Nephron (organoid): ENCODE measurements at regions not wholly inside any gene's neighbourhood (a gene's known extent, or its start where the extent isn't known, plus 50 kb on each side); places are given as distances from the start of the nearest gene placed in this dataset.

Experiments used
- H3K27ac Mint-ChIP-seq, 3 experiments: 2 replicates each; pipeline ENCODE4 v1.8.0; 2020; ENCODE audit warnings: mixed read lengths in 3 of 3, mild to moderate bottlenecking in 2 of 3, moderate library complexity in 1 of 3
- H3K27me3 Mint-ChIP-seq: 2 replicates; pipeline ENCODE4 v1.8.0; 2021; ENCODE audit warnings: low read depth, mild to moderate bottlenecking, moderate library complexity, mixed read lengths
- H3K36me3 Mint-ChIP-seq: 2 replicates; pipeline ENCODE4 v1.8.0; 2020; ENCODE audit warnings: low read depth, mixed read lengths
- H3K4me1 Mint-ChIP-seq: 2 replicates; pipeline ENCODE4 v1.8.0; 2020; ENCODE audit warnings: mixed read lengths
- H3K4me3 Mint-ChIP-seq, 3 experiments: 2 replicates each; pipeline ENCODE4 v1.8.0; 2020; ENCODE audit warnings: mild to moderate bottlenecking in 3 of 3, mixed read lengths in 3 of 3, moderate library complexity in 2 of 3
- H3K9me3 Mint-ChIP-seq: 2 replicates; pipeline ENCODE4 v1.8.0; 2020; ENCODE audit warnings: mixed read lengths
- TF ChIP-seq, protein P1 (sequence below), 3 experiments: fragments of 200-600 bp; sonication (generic); IDR thresholded peaks; one replicate each; pipeline ENCODE4 v1.5.0; 2021; ENCODE audit warnings: antibody characterized with exemption in 3 of 3; ENCODE audit not compliant: unreplicated experiment in 3 of 3

DNA sequence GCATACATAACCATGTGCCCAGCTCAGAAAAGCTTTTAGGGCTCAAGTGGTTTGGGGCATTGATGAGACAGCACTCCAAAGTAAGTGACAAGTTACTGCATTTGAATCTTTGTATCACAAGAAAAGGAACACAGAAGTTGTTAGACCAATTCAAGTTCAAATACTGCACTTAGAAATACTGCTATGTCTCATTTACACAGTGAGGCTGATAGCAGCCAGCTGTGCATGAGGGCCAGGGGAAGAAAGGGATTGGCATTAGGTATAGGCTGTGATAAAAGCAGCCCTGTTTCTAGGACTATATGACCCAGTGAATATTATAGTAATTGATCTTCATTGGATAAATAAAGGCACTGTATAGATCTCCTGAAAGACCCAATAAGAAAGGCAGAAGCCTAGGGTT is 197.8 kb upstream of the SORCS1 start:
- Mint-ChIP-seq H3K27me3 (no peaks in the 10 kb centered on the region), H3K4me3 (no peak overlapping the region), H3K4me1 (no peaks in the 10 kb centered on the region), H3K36me3 (no peaks in the 10 kb centered on the region), H3K9me3 (no peaks in the 10 kb centered on the region), H3K27ac (no peak overlapping the region)
- TF ChIP-seq, protein P1, sequence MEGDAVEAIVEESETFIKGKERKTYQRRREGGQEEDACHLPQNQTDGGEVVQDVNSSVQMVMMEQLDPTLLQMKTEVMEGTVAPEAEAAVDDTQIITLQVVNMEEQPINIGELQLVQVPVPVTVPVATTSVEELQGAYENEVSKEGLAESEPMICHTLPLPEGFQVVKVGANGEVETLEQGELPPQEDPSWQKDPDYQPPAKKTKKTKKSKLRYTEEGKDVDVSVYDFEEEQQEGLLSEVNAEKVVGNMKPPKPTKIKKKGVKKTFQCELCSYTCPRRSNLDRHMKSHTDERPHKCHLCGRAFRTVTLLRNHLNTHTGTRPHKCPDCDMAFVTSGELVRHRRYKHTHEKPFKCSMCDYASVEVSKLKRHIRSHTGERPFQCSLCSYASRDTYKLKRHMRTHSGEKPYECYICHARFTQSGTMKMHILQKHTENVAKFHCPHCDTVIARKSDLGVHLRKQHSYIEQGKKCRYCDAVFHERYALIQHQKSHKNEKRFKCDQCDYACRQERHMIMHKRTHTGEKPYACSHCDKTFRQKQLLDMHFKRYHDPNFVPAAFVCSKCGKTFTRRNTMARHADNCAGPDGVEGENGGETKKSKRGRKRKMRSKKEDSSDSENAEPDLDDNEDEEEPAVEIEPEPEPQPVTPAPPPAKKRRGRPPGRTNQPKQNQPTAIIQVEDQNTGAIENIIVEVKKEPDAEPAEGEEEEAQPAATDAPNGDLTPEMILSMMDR (IDR thresholded peaks at IDR 0.05; ENCODE audit: unreplicated experiment in 3 of 3) = no peak

DNA sequence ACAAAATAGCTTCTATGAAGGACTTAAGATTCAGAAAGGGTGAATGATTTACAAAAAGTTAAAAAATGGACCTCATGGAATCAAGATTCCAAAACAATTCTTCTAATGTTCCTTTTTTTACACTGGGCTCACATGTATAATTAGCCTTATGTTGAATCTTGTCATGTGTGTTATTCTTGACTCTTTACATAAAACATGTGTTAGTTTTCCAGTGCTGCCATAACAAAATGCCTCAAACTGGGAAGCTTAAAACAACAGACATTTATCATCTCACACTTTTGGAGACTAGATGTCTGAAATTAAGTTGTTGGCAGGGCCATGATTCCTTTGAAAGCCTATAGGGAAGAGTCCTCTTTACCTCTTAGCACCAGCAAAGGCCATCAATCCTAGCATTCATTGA is 192.5 kb upstream of the SORCS1 start:
- H3K4me3 Mint-ChIP-seq = no peak overlapping the region
- TF ChIP-seq, protein P1 (IDR thresholded peaks at IDR 0.05; ENCODE audit: unreplicated experiment in 3 of 3) = no peak
- H3K36me3 Mint-ChIP-seq = no peaks in the 10 kb centered on the region
- H3K4me1 Mint-ChIP-seq = no peaks in the 10 kb centered on the region
- no peak overlapping the region for H3K27ac Mint-ChIP-seq
- no peaks in the 10 kb centered on the region for H3K27me3 Mint-ChIP-seq
- no peaks in the 10 kb centered on the region for H3K9me3 Mint-ChIP-seq

DNA sequence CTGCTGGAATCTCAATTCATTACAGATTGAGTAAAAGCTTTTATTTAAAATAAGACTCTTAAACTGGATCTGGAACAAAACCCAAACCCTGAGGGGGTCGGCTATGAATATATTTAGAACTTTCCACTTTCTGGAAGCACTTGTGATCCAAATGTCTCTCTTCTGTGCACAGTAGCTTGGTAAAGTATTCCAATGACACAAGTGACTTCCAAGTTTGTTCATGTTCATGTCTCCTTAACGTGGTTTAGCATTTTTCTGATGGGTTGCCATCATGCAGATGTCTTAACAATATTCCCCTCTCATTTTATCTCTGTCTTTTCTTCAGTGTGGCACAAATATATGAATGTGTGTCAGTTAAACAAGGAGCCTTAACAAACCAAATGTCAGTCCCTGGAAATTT is 191.9 kb upstream of the SORCS1 start:
- no peaks in the 10 kb centered on the region for H3K36me3 Mint-ChIP-seq
- H3K4me3 Mint-ChIP-seq = no peak overlapping the region
- TF ChIP-seq, protein P1 (IDR thresholded peaks at IDR 0.05; ENCODE audit: unreplicated experiment in 3 of 3) = no peak
- H3K4me1 Mint-ChIP-seq = no peaks in the 10 kb centered on the region
- no peaks in the 10 kb centered on the region for H3K27me3 Mint-ChIP-seq
- no peak overlapping the region for H3K27ac Mint-ChIP-seq
- no peaks in the 10 kb centered on the region for H3K9me3 Mint-ChIP-seq

DNA sequence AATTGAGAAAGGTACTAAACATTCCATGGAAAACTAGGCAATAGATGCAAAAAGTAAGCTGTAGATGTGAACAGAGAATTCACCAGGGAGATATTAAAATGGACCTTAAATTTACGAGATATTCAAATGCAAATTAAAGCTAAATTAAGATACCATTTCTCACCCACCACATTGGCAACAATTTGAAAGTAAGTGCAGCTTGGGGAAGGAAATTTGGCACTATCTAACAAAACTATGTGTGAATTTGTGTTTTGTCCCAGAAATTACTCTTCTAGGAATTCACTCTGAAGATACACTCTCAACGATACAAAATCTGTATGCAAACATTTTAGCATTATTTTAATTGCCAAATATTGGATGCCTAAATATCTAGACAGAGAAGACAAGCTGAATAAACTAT is 178.2 kb upstream of the SORCS1 start:
- Mint-ChIP-seq H3K4me1 (peaks cover 5% of the 10 kb centered on the region), H3K27me3 (no peaks in the 10 kb centered on the region), H3K36me3 (no peaks in the 10 kb centered on the region), H3K4me3 (no peak overlapping the region), H3K27ac (no peak overlapping the region), H3K9me3 (peaks cover 3% of the 10 kb centered on the region)
- TF ChIP-seq, protein P1 (IDR thresholded peaks at IDR 0.05; ENCODE audit: unreplicated experiment in 3 of 3) = no peak

DNA sequence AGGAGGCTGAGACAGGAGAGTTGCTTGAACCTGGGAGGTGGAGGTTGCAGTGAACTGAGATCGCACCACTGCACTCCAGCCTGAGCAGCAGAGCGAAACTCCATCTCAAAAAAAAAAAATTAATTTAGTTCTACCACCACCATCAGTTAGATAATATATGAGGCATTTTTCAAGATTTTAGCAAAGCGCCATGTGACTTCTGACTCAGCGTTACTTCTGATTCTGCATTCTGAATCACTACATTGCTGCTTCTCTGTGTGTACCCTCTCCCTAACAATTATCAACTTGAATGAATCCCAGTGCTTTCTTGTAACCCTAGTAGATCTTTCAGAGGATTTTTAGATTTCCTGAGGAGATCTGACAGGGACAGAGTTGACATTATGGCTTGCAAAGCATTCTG is 176.8 kb upstream of the SORCS1 start:
- Mint-ChIP-seq H3K4me3 (no peak overlapping the region), H3K4me1 (peaks cover 5% of the 10 kb centered on the region), H3K9me3 (peaks cover 3% of the 10 kb centered on the region), H3K27ac (no peak overlapping the region), H3K36me3 (no peaks in the 10 kb centered on the region), H3K27me3 (no peaks in the 10 kb centered on the region)
- TF ChIP-seq, protein P1 (IDR thresholded peaks at IDR 0.05; ENCODE audit: unreplicated experiment in 3 of 3) = no peak

DNA sequence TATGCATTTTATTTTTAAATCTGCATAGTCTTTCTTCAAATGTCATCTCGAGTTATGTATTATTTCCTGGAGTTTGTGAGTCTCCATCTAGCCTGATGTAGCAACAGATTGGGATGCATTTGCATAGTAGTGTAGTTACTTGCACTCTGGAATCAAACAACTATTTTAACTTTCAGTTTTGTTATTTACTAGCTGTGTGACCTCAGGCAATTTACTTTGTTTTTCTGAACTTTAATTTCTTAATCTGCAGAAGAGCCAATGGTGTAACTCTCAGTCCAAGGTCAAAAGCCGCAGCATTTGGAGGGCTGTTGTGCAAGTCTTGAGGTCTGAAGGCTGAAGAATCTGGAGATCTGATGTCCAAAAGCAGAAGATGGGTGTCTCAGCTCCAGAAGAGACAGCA is 175.8 kb upstream of the SORCS1 start:
- Mint-ChIP-seq H3K4me1 (peaks cover 5% of the 10 kb centered on the region), H3K27ac (peak overlapping the region in 1 of 3 experiments; percentile 38)
- TF ChIP-seq, protein P1 (IDR thresholded peaks at IDR 0.05; ENCODE audit: unreplicated experiment in 3 of 3) = no peak

More for the DNA sequence above, 175.8 kb upstream of the SORCS1 start:
- H3K36me3 Mint-ChIP-seq = no peaks in the 10 kb centered on the region
- H3K9me3 Mint-ChIP-seq = peaks cover 3% of the 10 kb centered on the region
- no peak overlapping the region for H3K4me3 Mint-ChIP-seq
- H3K27me3 Mint-ChIP-seq = no peaks in the 10 kb centered on the region
